ENCODE measurements at regions not wholly inside any gene's neighbourhood (a gene's known extent, or its start where the extent isn't known, plus 50 kb on each side); places are given as distances from the start of the nearest gene placed in this dataset.
A peak's percentile ranks its signal among the peaks of the same experiment; 100 is the strongest.
"Not testable (repeated sequence)": the region's sequence is repeated elsewhere in the genome, so short reads cannot be mapped to it uniquely, and the experiment has no call there.

DNA sequence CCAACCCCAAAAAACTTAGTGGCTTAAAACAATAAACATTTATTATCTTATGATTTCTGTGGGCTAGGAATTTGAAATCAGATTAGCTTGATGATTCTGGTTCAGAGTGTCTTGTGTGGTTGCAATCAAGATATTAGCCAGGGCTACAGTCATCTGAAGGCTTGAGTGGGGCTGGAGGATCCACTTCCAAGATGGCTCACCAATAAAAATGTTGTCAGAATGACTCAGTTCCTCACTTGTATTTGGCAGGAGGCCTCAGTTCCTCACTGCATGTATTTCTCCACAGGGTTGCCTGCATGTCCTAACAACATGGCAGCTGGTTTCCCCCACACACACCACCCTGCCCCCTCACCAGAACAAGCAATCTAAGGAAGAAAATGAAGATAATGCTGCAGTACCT lies 98.2 kb upstream of the NIPBL start:
- TF ChIP-seq, protein P1, sequence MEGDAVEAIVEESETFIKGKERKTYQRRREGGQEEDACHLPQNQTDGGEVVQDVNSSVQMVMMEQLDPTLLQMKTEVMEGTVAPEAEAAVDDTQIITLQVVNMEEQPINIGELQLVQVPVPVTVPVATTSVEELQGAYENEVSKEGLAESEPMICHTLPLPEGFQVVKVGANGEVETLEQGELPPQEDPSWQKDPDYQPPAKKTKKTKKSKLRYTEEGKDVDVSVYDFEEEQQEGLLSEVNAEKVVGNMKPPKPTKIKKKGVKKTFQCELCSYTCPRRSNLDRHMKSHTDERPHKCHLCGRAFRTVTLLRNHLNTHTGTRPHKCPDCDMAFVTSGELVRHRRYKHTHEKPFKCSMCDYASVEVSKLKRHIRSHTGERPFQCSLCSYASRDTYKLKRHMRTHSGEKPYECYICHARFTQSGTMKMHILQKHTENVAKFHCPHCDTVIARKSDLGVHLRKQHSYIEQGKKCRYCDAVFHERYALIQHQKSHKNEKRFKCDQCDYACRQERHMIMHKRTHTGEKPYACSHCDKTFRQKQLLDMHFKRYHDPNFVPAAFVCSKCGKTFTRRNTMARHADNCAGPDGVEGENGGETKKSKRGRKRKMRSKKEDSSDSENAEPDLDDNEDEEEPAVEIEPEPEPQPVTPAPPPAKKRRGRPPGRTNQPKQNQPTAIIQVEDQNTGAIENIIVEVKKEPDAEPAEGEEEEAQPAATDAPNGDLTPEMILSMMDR (IDR thresholded peaks at IDR 0.05; ENCODE audit: low read depth, low read length) = no peak
- no peak overlapping the region for H3K4me3 ChIP-seq (replicated peaks in 1 of 2; ENCODE audit: low read depth in 2 of 2, low read length in 2 of 2)
- DNase-seq (ENCODE audit: low read depth in 2 of 2) = peak in 1 of 2 donors; percentile 5

DNA sequence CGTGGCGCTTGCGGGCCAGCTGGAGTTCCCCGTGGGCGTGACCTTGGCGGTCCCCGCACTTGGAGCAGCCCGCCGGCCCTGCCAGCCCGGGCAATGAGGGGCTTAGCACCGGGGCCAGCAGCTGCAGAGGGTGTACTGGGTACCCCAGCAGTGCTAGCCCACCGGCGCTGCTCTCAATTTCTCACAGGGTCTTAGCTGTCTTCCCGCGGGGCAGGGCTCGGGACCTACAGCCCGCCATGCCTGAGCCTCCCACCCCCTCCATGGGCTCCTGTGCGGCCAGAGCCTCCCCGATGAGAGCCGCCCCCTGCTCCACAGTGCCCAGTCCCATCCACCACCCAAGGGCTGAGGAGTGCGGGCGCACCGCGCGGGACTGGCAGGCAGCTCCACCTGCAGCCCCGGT lies 94.0 kb upstream of the NIPBL start:
- DNase-seq (ENCODE audit: low read depth in 2 of 2); H3K4me3 ChIP-seq (replicated peaks in 1 of 2; ENCODE audit: low read depth in 2 of 2, low read length in 2 of 2): not testable (repeated sequence)

DNA sequence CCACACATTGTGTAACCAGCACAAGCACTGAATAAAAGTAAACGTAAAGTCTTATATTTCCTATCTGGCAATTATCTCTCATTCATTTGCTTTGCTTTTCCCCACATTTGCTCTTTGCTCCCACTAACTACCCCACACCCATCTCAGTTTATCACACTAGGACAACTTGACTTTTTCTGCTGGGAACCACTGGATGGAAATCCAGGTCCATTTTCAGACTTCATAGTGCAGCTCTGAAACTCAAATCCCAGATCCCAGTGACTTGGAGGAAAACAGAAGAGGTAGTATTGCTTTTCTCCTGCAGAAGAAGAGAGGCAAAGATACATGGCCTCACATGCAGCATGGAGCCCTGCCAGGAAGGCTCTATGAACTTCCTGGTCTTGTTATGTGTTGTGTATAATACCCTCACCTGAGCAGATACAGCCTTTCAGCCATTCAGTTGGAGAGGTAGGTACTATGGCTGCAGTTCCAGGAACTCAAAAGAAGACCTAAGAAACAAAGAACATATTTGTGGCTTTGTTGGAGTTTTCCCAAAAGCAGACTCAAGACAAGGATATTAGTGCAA lies 90.0 kb upstream of the NIPBL start:
- TF ChIP-seq, protein P1 (IDR thresholded peaks at IDR 0.05; ENCODE audit: low read depth, low read length) = no peak
- no peak for DNase-seq (ENCODE audit: low read depth in 2 of 2)
- no peak overlapping the region for H3K4me3 ChIP-seq (replicated peaks in 1 of 2; ENCODE audit: low read depth in 2 of 2, low read length in 2 of 2)

DNA sequence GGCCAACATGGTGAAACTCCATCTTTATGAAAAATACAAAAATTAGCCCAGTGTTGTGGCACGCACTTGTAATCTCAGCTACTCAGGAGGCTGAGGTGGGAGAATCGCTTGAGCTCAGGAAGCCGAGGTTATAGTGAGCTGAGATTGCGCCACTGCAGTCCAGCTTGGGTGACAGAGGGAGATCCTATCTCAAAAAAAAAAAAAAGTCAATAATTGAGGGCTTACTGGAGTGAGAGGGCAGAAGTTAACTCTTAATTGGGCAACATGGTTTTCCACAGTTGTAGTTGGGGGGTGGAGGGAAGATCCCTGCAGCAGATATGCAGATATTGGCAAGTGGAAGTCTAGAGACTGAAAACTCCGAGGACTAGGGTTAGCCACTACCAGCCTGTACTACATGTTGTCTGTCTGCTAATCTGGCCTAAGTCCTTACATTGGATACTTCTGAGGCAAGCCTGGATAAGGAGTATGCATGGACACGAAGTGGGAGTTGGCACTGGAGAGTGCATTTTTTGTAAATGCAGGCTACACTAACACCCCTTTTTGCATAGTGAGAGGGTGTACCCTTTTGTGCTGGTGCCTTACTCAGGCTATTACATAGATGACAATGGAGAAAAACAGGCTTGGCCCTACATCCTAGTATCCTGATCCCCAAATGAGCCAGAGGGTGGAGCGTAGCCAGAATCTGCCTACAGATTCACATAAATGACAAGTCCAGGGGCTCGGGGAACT lies 89.0 kb upstream of the NIPBL start:
- TF ChIP-seq, protein P1 (IDR thresholded peaks at IDR 0.05; ENCODE audit: low read depth, low read length) = no peak
- no peak for DNase-seq (ENCODE audit: low read depth in 2 of 2)
- H3K4me3 ChIP-seq (replicated peaks in 1 of 2; ENCODE audit: low read depth in 2 of 2, low read length in 2 of 2) = no peak overlapping the region

DNA sequence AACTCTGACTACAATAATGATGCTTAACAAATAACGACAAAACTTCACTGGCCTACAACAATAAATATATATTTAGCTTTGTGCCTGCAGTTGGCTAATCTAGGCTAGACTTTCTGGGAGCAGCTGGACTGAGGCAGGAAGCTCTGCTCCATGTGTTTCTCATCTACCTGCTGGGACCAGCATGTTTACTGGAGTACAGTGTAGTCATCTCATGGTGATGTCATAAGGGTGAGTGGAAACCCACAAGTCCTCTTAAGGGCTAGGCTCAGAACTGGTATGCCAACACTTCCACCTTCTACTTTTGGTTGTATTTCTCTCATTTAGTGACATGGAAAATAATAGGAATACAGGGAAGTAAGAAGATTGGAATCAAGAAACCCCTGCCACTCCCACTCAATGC lies 85.7 kb upstream of the NIPBL start:
- peak in 1 of 2 donors; percentile 8 for DNase-seq (ENCODE audit: low read depth in 2 of 2)
- H3K4me3 ChIP-seq (replicated peaks in 1 of 2; ENCODE audit: low read depth in 2 of 2, low read length in 2 of 2) = no peak overlapping the region
- TF ChIP-seq, protein P1 (IDR thresholded peaks at IDR 0.05; ENCODE audit: low read depth, low read length) = no peak

DNA sequence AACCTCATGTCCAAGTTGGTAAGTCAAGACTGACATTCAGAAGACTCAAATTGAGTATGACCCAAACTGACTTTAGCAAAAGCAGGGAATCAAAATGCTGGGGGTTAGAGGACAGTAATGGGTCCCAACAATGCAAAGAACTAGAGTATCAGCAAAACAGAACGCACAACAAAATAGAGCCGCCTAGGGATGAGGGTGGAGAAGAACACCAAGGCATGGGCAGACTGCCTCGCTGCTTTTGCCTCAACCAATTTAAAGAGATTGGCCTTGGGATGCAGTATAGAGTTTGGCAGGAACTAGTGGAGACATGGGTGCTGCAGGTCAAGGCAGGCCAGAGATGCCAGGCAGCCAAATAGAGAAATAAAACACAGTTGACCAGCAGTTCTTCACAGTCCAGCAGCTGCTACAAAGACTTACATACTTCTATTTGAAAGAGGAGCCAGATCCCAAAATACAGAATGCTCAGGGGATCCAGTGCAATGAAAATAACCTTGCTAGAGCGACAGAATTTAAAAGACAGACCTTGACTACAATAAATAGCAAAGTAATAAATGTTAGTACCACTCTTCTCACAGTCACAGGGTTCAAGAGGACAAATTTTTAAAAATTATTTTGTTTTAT lies 83.9 kb upstream of the NIPBL start:
- no peak for DNase-seq (ENCODE audit: low read depth in 2 of 2)
- H3K4me3 ChIP-seq (replicated peaks in 1 of 2; ENCODE audit: low read depth in 2 of 2, low read length in 2 of 2) = no peak overlapping the region
- TF ChIP-seq, protein P1 (IDR thresholded peaks at IDR 0.05; ENCODE audit: low read depth, low read length) = no peak

DNA sequence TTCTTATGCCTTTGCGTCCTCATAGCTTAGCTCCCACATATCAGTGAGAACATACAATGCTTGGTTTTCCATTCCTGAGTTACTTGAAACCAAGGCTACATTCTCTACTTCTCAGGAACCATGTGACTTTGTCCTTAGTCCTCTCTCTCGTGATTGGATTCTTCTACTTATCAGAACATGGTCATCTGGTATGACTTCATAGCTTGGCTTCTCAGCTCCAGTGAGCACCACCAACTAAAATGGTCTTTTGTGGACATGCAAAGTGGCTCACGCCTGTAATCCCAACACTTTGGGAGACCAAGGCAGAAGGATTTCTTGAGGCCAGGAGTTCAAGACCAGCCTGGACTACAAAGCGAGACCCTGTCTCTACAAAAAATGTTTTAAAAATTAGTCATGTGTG lies 81.2 kb upstream of the NIPBL start:
- no peak overlapping the region for H3K4me3 ChIP-seq (replicated peaks in 1 of 2; ENCODE audit: low read depth in 2 of 2, low read length in 2 of 2)
- DNase-seq (ENCODE audit: low read depth in 2 of 2) = no peak
- TF ChIP-seq, protein P1 (IDR thresholded peaks at IDR 0.05; ENCODE audit: low read depth, low read length) = no peak
